ENCODE measurements at regions not wholly inside any gene's neighbourhood (a gene's known extent, or its start where the extent isn't known, plus 50 kb on each side); places are given as distances from the start of the nearest gene placed in this dataset.

- no peak for DNase-seq
- H3K4me1 ChIP-seq: peaks cover 0 to 8% (median 0%) of the 10 kb centered on the region in 4 donors
- H3K4me3 ChIP-seq: no peak overlapping the region
- H3K27ac ChIP-seq: no peak overlapping the region
- no peaks in the 10 kb centered on the region for H3K36me3 ChIP-seq
- TF ChIP-seq CTCF (IDR thresholded peaks at IDR 0.05) (no peak), POLR2A (IDR thresholded peaks at IDR 0.05) (no peak)
- H3K9me3 ChIP-seq: no peaks in the 10 kb centered on the region
- no peaks in the 10 kb centered on the region for H3K27me3 ChIP-seq
Observed at GRCh38 chr13:99740251-99740979, 231.2 kb downstream of the ZIC5 start.

DNA sequence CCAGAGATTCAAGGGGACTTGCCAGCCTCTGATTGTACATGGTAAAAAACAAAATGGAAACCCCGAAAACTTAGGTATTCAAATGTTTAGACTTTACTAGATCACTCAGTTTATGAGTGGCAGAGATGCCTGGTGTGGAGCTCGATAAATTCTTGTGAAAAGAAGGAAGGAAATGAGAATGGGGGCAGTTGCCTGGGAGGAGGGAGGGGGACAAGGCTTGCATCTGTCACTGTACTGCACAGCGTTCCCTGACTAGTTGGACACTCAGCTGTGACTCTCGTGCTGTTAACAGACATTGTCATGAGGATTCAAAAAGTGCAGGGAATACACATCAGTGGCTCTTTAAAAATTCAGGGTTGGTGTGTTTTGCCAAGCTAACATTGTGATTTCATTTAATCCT is 232.9 kb downstream of the ZIC5 start:
- no peak for DNase-seq
- no peak overlapping the region for H3K4me3 ChIP-seq
- no peaks in the 10 kb centered on the region for H3K9me3 ChIP-seq
- H3K36me3 ChIP-seq: no peaks in the 10 kb centered on the region
- TF ChIP-seq POLR2A (IDR thresholded peaks at IDR 0.05) (no peak), CTCF (IDR thresholded peaks at IDR 0.05) (no peak)
- no peak overlapping the region for H3K27ac ChIP-seq
- no peaks in the 10 kb centered on the region for H3K27me3 ChIP-seq
- peaks cover 0 to 8% (median 0%) of the 10 kb centered on the region in 4 donors for H3K4me1 ChIP-seq

DNA sequence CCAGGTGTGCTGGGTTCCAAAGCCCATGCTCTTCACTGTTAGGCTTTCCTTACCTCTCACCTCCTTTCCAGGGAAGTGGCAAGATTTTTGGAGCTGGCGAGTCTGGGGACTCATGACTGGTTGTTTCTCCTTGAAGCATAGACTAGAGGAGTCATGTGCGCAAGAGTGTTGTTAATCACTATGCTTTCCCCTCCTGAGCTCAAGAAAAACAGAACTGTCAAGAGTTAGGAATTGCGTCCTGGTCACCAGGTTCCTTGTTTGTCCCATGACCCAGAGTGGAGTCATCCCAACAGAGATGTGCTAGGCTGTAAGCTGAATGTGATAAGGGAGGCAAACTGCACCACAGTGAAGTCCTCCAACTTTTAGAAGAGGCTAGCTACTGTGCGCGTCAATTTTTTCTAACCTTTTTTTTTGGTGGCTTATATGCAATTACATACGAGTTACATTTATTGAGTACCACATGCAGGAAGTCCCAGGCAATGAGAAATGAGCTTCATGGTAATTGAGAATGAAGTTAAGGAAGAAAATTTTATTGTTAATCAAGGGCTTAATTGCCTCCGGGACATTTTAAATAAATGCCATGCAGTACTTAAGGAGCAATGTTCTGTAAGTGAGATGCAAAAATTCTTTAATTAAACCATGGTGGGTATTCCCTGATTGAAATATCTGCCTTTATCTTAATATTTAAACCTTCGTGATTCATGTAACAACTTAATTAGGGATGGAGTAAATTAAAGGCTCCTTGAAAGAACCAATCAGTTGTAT is 233.9 kb downstream of the ZIC5 start:
- Histone ChIP-seq H3K27ac (no peak overlapping the region), H3K4me1 (peaks cover 0 to 8% (median 0%) of the 10 kb centered on the region in 4 donors), H3K9me3 (no peaks in the 10 kb centered on the region), H3K36me3 (no peaks in the 10 kb centered on the region), H3K4me3 (no peak overlapping the region), H3K27me3 (no peaks in the 10 kb centered on the region)
- TF ChIP-seq POLR2A (IDR thresholded peaks at IDR 0.05) (no peak), CTCF (IDR thresholded peaks at IDR 0.05) (no peak)
- DNase-seq: no peak

DNA sequence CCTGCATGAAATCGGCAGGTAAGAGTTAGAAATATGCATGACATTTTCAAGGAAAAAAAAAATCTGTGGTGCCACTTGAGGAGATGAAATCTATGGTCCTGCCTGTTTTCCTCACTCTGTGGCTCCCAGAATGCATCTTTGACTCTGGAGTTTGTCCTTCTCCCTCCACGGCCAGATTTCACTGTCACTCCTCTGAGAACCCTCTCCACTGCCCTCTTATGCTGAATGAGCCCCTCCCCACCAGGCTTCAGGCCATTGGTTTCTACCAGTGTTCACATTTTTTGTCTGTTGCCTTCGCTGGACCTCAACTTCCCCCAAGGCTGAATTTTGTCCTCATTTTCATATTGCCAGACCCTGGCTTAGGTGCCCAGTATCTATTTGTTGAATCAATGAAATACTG is 235.0 kb downstream of the ZIC5 start:
- H3K4me1 ChIP-seq: peaks cover 0 to 1% (median 0%) of the 10 kb centered on the region in 4 donors
- no peak overlapping the region for H3K27ac ChIP-seq
- no peaks in the 10 kb centered on the region for H3K36me3 ChIP-seq
- H3K27me3 ChIP-seq: no peaks in the 10 kb centered on the region
- DNase-seq: no peak
- H3K4me3 ChIP-seq: no peak overlapping the region
- H3K9me3 ChIP-seq: no peaks in the 10 kb centered on the region
- TF ChIP-seq POLR2A (IDR thresholded peaks at IDR 0.05) (no peak), CTCF (IDR thresholded peaks at IDR 0.05) (no peak)

DNA sequence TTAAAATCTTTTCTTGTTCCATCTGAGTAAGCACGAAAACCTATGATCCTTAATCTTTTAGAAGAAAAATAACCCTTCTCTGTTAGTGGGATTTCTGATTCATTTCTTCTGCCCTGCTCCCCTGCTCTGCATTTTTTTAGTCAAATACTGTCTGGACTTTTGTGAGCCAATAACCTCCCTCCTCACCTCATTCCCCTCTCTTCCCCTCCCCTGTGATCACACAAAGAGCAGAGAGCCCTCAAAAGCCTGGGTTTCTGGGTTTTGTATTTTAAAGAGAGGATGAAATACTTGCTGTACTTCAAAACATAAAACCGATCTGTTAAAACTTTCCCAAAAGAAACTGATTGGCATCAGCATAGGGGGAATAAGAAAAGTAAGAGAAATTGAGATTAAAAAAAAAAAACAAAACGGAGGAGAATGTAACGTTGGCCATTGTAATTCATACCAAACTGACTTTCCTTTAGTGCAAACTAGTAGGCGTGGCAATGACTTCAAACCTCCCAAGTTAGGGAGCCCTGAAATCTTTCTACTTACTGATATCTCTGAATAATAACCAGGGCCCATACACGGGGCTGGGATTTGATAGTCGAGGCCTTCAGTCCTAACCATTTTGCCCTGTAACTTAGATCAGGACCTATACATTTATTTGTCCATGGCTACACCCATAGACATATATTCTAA is 232.9 kb downstream of the TM9SF2 start:
- Histone ChIP-seq H3K4me1 (no peaks in the 10 kb centered on the region), H3K36me3 (no peaks in the 10 kb centered on the region), H3K27ac (no peak overlapping the region), H3K27me3 (no peaks in the 10 kb centered on the region), H3K9me3 (no peaks in the 10 kb centered on the region), H3K4me3 (no peak overlapping the region)
- no peak for DNase-seq
- TF ChIP-seq CTCF (IDR thresholded peaks at IDR 0.05) (no peak), POLR2A (IDR thresholded peaks at IDR 0.05) (no peak)

Measured in Peyer's patch (tissue), 4 donors.